ENCODE measurements at regions not wholly inside any gene's neighbourhood (a gene's known extent, or its start where the extent isn't known, plus 50 kb on each side); places are given as distances from the start of the nearest gene placed in this dataset.

DNA sequence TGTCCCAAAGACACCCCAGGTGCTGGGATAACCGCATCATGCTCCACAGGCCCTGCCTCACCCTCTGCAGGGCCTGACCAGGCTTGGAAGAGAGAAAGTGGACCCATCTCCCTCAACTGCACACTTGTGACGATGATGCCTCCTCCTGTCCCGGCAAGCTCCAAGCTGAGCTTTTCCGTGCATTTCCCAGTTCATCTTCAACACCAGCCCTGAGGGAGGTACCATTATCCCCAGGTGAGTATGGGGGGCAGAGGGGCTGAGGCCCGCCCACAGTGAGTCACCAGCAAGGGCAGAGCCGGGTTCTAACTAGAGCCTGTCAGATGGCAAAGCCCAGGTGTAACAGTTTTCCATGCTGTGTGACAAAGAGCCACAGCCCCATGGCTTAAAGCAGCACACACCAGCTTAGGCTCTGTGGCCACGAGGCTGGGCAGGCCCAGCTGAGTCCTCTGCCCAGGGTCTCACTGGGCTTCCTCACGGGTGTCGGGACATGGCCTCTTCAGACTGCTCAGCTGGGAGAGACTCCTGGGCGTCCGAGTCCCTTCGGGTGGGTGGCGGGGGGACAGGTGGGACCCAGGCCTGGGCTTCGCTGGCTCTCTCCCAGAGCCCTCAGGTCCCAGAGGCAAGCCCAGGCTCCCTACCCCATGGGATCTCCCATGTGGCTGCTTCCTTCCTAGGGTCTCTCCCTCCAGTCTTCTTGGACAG, 108.4 kb upstream of the OTOS start:
- no peaks in the 10 kb centered on the region for H3K27me3 ChIP-seq (ENCODE audit: insufficient read depth, low read length)
- no peak overlapping the region for H3K4me3 Mint-ChIP-seq
- no peak overlapping the region for H3K27ac ChIP-seq (ENCODE audit: low read depth, low read length)
- no peaks in the 10 kb centered on the region for H3K36me3 ChIP-seq (ENCODE audit: insufficient read depth, low read length)
- H3K4me3 ChIP-seq (ENCODE audit: low read length in 2 of 2) = no peak overlapping the region
- peaks cover 8 to 21% of the 10 kb centered on the region in 2 donors for H3K27me3 Mint-ChIP-seq
- no peak overlapping the region for H3K27ac Mint-ChIP-seq
- no peaks in the 10 kb centered on the region for H3K36me3 Mint-ChIP-seq
- DNase-seq = no peak
- intact Hi-C loops (cut with micrococcal nuclease) = no loop called here
- peaks cover 0 to 3% (median 0%) of the 10 kb centered on the region in 8 donors for H3K9me3 Mint-ChIP-seq
- H3K9me3 ChIP-seq (ENCODE audit: control insufficient read depth in 1 of 2, low read length in 2 of 2) = no peaks in the 10 kb centered on the region
- H3K4me1 Mint-ChIP-seq = no peaks in the 10 kb centered on the region
- ChIA-PET POLR2A (ENCODE audit: partially characterized antibody) (no interaction called here), CTCF (ENCODE audit: partially characterized antibody) (no interaction called here)
- no peaks in the 10 kb centered on the region for H3K4me1 ChIP-seq (ENCODE audit: insufficient read depth, low read length)

DNA sequence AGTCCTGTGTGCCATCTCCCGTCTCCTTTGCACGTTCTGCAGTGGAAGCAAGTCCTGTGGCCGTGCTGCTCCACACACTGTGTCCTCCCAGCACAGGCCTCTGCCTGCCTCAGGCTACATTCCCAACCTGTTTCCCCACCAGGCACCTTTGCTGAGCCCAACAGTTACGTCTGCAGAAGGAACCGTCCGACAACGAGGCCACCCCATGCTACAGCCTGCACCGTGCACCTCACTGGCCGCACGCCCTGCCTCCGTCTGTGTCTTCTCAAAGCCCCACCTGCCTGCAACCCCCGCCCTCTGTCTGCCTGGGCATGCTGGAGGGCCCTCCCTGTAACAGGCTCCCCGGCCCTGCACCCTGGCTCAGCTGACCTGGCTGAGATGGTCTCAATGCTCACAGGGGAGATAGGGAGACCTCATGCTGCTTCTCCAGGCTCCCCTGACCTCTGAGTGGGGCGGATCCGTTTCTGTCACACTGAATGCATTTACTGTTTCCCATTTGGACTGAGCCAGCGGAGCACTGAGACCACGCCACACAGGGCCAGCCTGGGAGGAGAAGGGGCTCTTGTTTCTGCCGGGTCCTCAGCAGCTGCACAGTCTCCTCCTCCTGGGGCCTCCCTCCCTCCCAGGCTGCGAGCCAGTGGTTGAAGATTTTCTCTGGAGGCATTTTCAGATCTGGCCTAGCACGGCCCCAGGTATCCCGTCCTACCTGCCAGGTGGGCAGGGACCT, 109.1 kb upstream of the OTOS start:
- Histone ChIP-seq H3K27me3 (ENCODE audit: insufficient read depth, low read length) (no peaks in the 10 kb centered on the region), H3K4me1 (ENCODE audit: insufficient read depth, low read length) (no peaks in the 10 kb centered on the region), H3K36me3 (ENCODE audit: insufficient read depth, low read length) (no peaks in the 10 kb centered on the region), H3K9me3 (ENCODE audit: control insufficient read depth in 1 of 2, low read length in 2 of 2) (no peaks in the 10 kb centered on the region), H3K4me3 (ENCODE audit: low read length in 2 of 2) (no peak overlapping the region), H3K27ac (ENCODE audit: low read depth, low read length) (no peak overlapping the region)
- no peak overlapping the region for H3K4me3 Mint-ChIP-seq
- H3K27me3 Mint-ChIP-seq = peaks cover 7 to 21% of the 10 kb centered on the region in 2 donors
- H3K36me3 Mint-ChIP-seq = no peaks in the 10 kb centered on the region
- H3K9me3 Mint-ChIP-seq = peaks cover 0 to 3% (median 0%) of the 10 kb centered on the region in 8 donors
- POLR2A ChIA-PET (ENCODE audit: partially characterized antibody) = no interaction called here
- H3K4me1 Mint-ChIP-seq = no peaks in the 10 kb centered on the region
- CTCF ChIA-PET (ENCODE audit: partially characterized antibody) = no interaction called here
- intact Hi-C loops (cut with micrococcal nuclease) = no loop called here
- H3K27ac Mint-ChIP-seq = no peak overlapping the region
- no peak for DNase-seq

DNA sequence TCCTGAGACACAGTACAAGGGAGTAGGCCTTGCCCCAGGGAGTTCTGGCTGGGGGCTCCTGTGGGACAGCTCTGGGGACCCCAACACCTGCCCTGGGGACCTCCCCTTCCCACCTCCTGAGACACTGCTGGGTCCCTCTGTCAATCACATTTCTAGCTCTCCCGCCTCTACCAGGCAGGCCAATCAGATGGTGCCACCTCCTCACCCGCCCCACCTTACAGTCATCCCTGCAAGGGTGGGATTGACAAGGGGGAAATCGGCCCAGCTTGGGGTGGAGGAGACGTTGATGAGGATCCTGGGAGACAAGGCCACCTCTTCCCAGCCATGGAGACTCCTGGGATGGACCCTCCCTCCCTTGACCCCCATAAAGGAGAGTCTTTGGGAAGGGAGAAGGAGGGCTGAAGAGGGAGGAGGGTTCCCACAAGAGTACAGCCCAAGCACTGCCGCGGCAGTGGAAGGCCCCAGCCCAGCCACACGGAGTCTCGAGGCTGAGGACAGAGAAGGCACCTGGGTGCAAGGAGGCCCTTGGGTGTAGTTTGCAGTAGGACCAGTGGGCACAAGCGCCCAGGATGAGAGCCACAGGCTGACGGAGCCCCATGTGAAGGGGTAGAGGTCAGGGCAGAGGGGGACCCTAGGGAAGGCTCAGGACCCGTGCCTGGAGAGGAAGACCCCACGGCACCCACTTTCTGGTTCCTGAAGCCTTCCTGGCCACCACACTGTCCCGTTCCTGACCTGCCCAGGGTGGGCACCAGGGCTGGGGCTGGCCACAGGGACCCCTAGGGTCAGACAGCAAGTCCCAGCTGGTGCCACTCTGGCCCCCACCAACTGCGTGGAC, 109.9 kb upstream of the OTOS start:
- H3K4me1 ChIP-seq (ENCODE audit: insufficient read depth, low read length) = no peaks in the 10 kb centered on the region
- Mint-ChIP-seq H3K36me3 (no peaks in the 10 kb centered on the region), H3K27me3 (peaks cover 7 to 20% of the 10 kb centered on the region in 2 donors), H3K9me3 (peaks cover 0 to 3% (median 0%) of the 10 kb centered on the region in 8 donors), H3K27ac (no peak overlapping the region), H3K4me1 (no peaks in the 10 kb centered on the region), H3K4me3 (no peak overlapping the region)
- H3K27me3 ChIP-seq (ENCODE audit: insufficient read depth, low read length) = no peaks in the 10 kb centered on the region
- intact Hi-C loops (cut with micrococcal nuclease) = no loop called here
- H3K27ac ChIP-seq (ENCODE audit: low read depth, low read length) = no peak overlapping the region
- ChIA-PET POLR2A (ENCODE audit: partially characterized antibody) (no interaction called here), CTCF (ENCODE audit: partially characterized antibody) (no interaction called here)
- no peak for DNase-seq
- no peak overlapping the region for H3K4me3 ChIP-seq (ENCODE audit: low read length in 2 of 2)
- no peaks in the 10 kb centered on the region for H3K36me3 ChIP-seq (ENCODE audit: insufficient read depth, low read length)
- H3K9me3 ChIP-seq (ENCODE audit: control insufficient read depth in 1 of 2, low read length in 2 of 2) = no peaks in the 10 kb centered on the region

- Mint-ChIP-seq H3K4me1 (no peaks in the 10 kb centered on the region), H3K27ac (no peak overlapping the region), H3K36me3 (no peaks in the 10 kb centered on the region), H3K27me3 (peaks cover 6 to 20% of the 10 kb centered on the region in 2 donors), H3K4me3 (no peak overlapping the region), H3K9me3 (peaks cover 0 to 3% (median 0%) of the 10 kb centered on the region in 8 donors)
- ChIA-PET CTCF (ENCODE audit: partially characterized antibody) (no interaction called here), POLR2A (ENCODE audit: partially characterized antibody) (no interaction called here)
- no peak for DNase-seq
- intact Hi-C loops (cut with micrococcal nuclease) = no loop called here
- Histone ChIP-seq H3K4me1 (ENCODE audit: insufficient read depth, low read length) (no peaks in the 10 kb centered on the region), H3K9me3 (ENCODE audit: control insufficient read depth in 1 of 2, low read length in 2 of 2) (no peaks in the 10 kb centered on the region), H3K27ac (ENCODE audit: low read depth, low read length) (no peak overlapping the region), H3K36me3 (ENCODE audit: insufficient read depth, low read length) (no peaks in the 10 kb centered on the region), H3K27me3 (ENCODE audit: insufficient read depth, low read length) (no peaks in the 10 kb centered on the region), H3K4me3 (ENCODE audit: low read length in 2 of 2) (no peak overlapping the region)
Observed at GRCh38 chr2:240250985-240251847, 110.8 kb upstream of the OTOS start.

DNA sequence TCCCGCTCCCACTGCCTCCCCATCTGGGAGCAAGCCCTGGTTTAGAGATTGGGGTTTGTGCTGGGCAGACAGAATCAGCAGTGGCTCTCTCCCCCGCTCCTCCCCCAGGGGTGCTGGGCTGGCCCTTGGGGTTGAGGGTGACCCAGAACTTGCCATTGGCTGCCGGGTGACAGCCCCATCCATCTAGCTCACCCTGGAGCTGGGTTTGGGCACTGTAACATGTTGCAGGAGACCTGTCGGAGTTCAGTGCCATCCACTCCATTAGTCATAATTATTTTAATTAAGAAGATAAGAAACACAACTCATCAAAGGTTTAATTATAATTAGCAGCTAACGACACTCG, 111.4 kb upstream of the OTOS start:
- no peaks in the 10 kb centered on the region for H3K4me1 ChIP-seq (ENCODE audit: insufficient read depth, low read length)
- Mint-ChIP-seq H3K27me3 (peaks cover 2 to 20% of the 10 kb centered on the region in 2 donors), H3K9me3 (no peaks in the 10 kb centered on the region), H3K36me3 (no peaks in the 10 kb centered on the region), H3K4me1 (no peaks in the 10 kb centered on the region), H3K27ac (no peak overlapping the region), H3K4me3 (no peak overlapping the region)
- intact Hi-C loops (cut with micrococcal nuclease) = no loop called here
- POLR2A ChIA-PET (ENCODE audit: partially characterized antibody) = no interaction called here
- no peaks in the 10 kb centered on the region for H3K27me3 ChIP-seq (ENCODE audit: insufficient read depth, low read length)
- no peaks in the 10 kb centered on the region for H3K36me3 ChIP-seq (ENCODE audit: insufficient read depth, low read length)
- no peak for DNase-seq
- H3K9me3 ChIP-seq (ENCODE audit: control insufficient read depth in 1 of 2, low read length in 2 of 2) = no peaks in the 10 kb centered on the region
- H3K4me3 ChIP-seq (ENCODE audit: low read length in 2 of 2) = no peak overlapping the region
- H3K27ac ChIP-seq (ENCODE audit: low read depth, low read length) = no peak overlapping the region
- CTCF ChIA-PET (ENCODE audit: partially characterized antibody) = no interaction called here

DNA sequence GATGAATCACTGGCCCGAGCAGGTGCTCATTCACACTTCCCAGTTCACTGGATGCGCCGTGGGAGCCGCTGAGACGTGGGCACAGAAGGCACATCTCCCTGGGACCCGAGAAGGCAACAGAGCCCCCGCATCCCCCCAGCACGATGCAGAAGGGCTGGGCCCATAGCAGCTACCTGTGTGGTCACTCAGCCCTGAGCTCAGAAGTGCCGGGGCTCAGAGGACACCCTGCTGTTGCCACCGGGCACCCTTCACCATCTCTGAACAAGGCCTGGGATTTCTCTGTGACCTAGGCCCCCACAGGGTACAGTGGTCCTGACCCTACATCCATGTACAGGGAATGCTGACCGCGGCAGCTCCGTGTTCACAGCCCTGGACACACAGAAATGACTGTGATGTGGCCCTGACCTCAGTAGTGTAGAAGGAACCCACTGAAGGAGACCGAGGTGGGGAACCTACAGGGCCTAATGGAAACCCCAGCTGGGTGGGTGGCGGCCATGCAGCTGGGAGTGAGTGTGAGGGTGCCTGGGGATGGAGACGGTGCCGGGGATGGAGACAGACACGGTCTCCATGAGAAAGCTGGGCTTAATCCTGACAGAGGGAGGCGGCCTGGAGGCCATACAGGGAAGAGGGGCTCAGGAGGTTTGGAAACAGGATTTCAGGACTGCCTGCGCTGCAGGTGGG, 111.9 kb upstream of the OTOS start:
- peaks cover 0 to 16% of the 10 kb centered on the region in 2 donors for H3K27me3 Mint-ChIP-seq
- H3K4me1 Mint-ChIP-seq = no peaks in the 10 kb centered on the region
- H3K36me3 Mint-ChIP-seq = no peaks in the 10 kb centered on the region

More for the DNA sequence above, 111.9 kb upstream of the OTOS start:
- no peak for DNase-seq
- no peaks in the 10 kb centered on the region for H3K27me3 ChIP-seq (ENCODE audit: insufficient read depth, low read length)
- H3K9me3 Mint-ChIP-seq = no peaks in the 10 kb centered on the region
- intact Hi-C loops (cut with micrococcal nuclease) = no loop called here
- H3K36me3 ChIP-seq (ENCODE audit: insufficient read depth, low read length) = no peaks in the 10 kb centered on the region
- H3K4me3 ChIP-seq (ENCODE audit: low read length in 2 of 2) = no peak overlapping the region
- no peak overlapping the region for H3K4me3 Mint-ChIP-seq
- CTCF ChIA-PET (ENCODE audit: partially characterized antibody) = no interaction called here
- POLR2A ChIA-PET (ENCODE audit: partially characterized antibody) = no interaction called here
- H3K9me3 ChIP-seq (ENCODE audit: control insufficient read depth in 1 of 2, low read length in 2 of 2) = no peaks in the 10 kb centered on the region
- no peaks in the 10 kb centered on the region for H3K4me1 ChIP-seq (ENCODE audit: insufficient read depth, low read length)
- no peak overlapping the region for H3K27ac Mint-ChIP-seq
- H3K27ac ChIP-seq (ENCODE audit: low read depth, low read length) = no peak overlapping the region

Data from CD4-positive, alpha-beta memory T cell (primary cell).